ENCODE measurements at regions not wholly inside any gene's neighbourhood (a gene's known extent, or its start where the extent isn't known, plus 50 kb on each side); places are given as distances from the start of the nearest gene placed in this dataset.

DNA sequence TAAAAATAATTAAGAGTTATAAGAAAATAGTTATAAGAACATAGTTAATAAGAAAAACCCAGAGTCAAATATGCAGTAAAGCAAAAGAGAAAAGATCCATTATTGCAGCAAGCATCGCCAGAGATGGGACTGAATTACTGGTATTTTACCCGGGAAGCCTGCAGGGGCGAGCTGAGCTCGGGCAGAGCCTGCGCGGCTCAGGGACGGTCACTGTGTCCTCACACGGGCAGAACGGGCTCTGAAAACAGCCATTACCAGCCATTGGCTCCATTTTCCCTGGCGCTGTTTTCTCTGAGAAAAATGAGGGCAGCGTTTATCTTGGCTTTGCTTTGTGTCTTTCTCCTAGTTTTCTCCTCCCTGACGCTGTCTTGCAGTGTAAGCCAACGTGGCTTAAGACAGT is 95.3 kb upstream of the ALKAL2 start:
- no peaks in the 10 kb centered on the region for H3K4me1 ChIP-seq
- H3K4me3 ChIP-seq: no peak overlapping the region
- H3K27me3 ChIP-seq: no peaks in the 10 kb centered on the region
- DNase-seq: no peak
- no peak for TF ChIP-seq POLR2A (IDR thresholded peaks at IDR 0.05)
- TF ChIP-seq, protein P1, sequence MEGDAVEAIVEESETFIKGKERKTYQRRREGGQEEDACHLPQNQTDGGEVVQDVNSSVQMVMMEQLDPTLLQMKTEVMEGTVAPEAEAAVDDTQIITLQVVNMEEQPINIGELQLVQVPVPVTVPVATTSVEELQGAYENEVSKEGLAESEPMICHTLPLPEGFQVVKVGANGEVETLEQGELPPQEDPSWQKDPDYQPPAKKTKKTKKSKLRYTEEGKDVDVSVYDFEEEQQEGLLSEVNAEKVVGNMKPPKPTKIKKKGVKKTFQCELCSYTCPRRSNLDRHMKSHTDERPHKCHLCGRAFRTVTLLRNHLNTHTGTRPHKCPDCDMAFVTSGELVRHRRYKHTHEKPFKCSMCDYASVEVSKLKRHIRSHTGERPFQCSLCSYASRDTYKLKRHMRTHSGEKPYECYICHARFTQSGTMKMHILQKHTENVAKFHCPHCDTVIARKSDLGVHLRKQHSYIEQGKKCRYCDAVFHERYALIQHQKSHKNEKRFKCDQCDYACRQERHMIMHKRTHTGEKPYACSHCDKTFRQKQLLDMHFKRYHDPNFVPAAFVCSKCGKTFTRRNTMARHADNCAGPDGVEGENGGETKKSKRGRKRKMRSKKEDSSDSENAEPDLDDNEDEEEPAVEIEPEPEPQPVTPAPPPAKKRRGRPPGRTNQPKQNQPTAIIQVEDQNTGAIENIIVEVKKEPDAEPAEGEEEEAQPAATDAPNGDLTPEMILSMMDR (IDR thresholded peaks at IDR 0.05): no peak
- no peak overlapping the region for H3K27ac ChIP-seq
- intact Hi-C loops (cut with DNase I; ENCODE audit: low total_unique reads): no loop called here
- no peaks in the 10 kb centered on the region for H3K36me3 ChIP-seq
- no peaks in the 10 kb centered on the region for H3K9me3 ChIP-seq

DNA sequence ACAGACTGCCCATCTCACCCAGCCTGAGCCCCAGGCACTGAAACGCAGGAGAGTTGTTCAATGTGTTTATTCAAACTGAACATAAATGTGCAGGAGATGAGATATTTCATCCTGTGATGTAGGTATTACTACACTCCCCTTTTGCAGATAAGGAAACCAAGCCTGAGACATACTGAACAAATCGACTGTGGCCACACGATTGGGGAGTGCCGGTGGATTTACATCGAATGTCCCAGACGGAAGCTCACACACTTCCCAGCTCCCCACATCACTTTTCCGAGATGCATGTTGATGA is 94.8 kb upstream of the ALKAL2 start:
- Histone ChIP-seq H3K4me3 (no peak overlapping the region), H3K36me3 (no peaks in the 10 kb centered on the region), H3K27ac (no peak overlapping the region), H3K9me3 (no peaks in the 10 kb centered on the region), H3K4me1 (no peaks in the 10 kb centered on the region), H3K27me3 (no peaks in the 10 kb centered on the region)
- intact Hi-C loops (cut with DNase I; ENCODE audit: low total_unique reads): no loop called here
- no peak for TF ChIP-seq POLR2A (IDR thresholded peaks at IDR 0.05)
- TF ChIP-seq, protein P1 (IDR thresholded peaks at IDR 0.05): no peak
- DNase-seq: no peak

DNA sequence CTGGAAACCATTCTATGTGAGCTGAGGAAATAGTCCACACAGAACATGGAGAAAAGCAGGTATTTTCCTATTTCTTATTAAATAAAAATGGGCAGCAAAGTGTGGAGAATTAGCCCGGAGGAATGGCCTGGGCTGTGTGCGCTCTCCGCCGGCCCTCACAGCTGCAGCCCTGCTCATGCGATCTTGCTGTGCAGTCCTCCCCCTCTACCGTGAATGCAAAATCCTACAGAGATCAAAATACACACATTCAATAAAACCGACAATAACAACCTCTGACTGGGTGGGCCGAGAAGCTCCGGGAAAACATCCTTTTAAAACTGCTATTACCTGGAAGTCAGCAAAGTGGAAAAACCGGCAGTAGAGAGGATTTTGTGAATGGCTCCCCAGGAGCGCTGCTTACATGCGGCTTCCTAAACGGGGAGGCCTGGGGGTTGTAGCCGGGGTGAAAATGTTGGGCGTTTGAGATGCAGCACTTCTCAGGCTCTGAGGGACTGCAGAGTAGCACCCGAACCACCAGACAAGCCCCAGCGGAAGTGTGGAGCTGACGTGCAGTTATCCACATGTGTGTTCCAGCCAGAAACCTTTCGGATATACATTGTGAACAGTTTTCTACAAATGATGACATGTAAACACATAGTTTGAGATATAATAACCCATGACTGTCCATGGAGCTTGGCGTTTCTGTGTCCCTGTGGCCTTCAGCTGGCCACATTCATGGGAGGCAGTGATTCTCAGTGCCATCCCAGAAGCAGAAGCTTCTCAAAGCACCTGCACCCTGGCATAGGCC is 94.2 kb upstream of the ALKAL2 start:
- H3K4me3 ChIP-seq: no peak overlapping the region
- TF ChIP-seq, protein P1 (IDR thresholded peaks at IDR 0.05): no peak
- no peak for TF ChIP-seq POLR2A (IDR thresholded peaks at IDR 0.05)
- intact Hi-C loops (cut with DNase I; ENCODE audit: low total_unique reads): no loop called here
- H3K36me3 ChIP-seq: no peaks in the 10 kb centered on the region
- DNase-seq: no peak
- no peak overlapping the region for H3K27ac ChIP-seq
- no peaks in the 10 kb centered on the region for H3K4me1 ChIP-seq
- H3K27me3 ChIP-seq: no peaks in the 10 kb centered on the region
- H3K9me3 ChIP-seq: no peaks in the 10 kb centered on the region

DNA sequence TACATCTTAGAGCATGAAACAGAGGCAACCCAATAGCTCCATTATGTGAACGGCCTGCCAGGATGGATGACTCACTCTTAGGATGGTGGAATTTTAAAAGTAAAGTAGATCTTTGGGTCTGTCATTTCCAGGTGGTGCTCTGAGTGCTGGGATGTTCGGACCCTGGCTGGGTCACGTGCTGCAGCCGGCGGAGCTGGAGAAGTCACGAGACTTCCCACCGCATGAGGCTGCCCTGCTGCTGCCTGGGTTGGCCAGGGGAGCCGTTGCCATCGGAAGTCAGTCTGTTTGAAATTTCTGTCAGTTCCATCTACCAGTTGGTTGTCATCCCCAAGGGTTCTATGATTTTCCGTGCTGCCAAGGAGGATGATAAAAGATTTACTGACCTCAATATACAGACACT is 93.3 kb upstream of the ALKAL2 start:
- Histone ChIP-seq H3K27ac (no peak overlapping the region), H3K27me3 (no peaks in the 10 kb centered on the region), H3K9me3 (no peaks in the 10 kb centered on the region), H3K4me1 (no peaks in the 10 kb centered on the region), H3K4me3 (no peak overlapping the region), H3K36me3 (no peaks in the 10 kb centered on the region)
- TF ChIP-seq, protein P1 (IDR thresholded peaks at IDR 0.05): no peak
- no peak for TF ChIP-seq POLR2A (IDR thresholded peaks at IDR 0.05)
- DNase-seq: no peak
- intact Hi-C loops (cut with DNase I; ENCODE audit: low total_unique reads): no loop called here

DNA sequence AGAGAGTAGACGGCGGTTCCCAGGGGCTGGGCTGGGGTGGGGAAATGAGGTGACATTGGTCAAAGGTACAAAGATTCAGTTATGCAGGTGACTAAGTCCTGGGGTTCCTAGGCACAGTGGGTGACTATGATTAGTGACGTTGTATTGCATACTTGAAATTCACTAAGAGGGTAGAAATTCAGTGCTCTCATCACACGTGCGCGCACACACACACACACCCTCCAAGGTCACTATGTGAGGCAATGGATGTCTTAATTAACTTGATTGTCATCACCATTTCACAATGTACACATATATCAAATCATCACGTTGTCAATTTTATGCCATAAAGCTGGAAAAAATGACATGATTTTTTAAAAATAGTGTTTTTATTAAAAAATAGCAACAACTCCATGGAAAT is 92.9 kb upstream of the ALKAL2 start:
- no peak overlapping the region for H3K4me3 ChIP-seq
- no peaks in the 10 kb centered on the region for H3K36me3 ChIP-seq
- no peak overlapping the region for H3K27ac ChIP-seq
- H3K9me3 ChIP-seq: no peaks in the 10 kb centered on the region
- intact Hi-C loops (cut with DNase I; ENCODE audit: low total_unique reads): no loop called here
- no peaks in the 10 kb centered on the region for H3K4me1 ChIP-seq
- no peak for DNase-seq
- no peaks in the 10 kb centered on the region for H3K27me3 ChIP-seq
- TF ChIP-seq, protein P1 (IDR thresholded peaks at IDR 0.05): no peak
- no peak for TF ChIP-seq POLR2A (IDR thresholded peaks at IDR 0.05)
